ENCODE measurements at regions not wholly inside any gene's neighbourhood (a gene's known extent, or its start where the extent isn't known, plus 50 kb on each side); places are given as distances from the start of the nearest gene placed in this dataset.

GRCh38 chr1:219010720-219011119, 163.0 kb upstream of the LYPLAL1 start:
- Histone ChIP-seq H3K4me3 (ENCODE audit: low read depth, low read length) (no peak overlapping the region), H3K9me3 (ENCODE audit: severe bottlenecking) (no peaks in the 10 kb centered on the region), H3K27me3 (ENCODE audit: insufficient read depth, low read depth, severe bottlenecking) (no peaks in the 10 kb centered on the region), H3K27ac (no peak overlapping the region), H3K36me3 (no peaks in the 10 kb centered on the region)
- no peak for DNase-seq
- no peak for TF ChIP-seq CTCF (IDR thresholded peaks at IDR 0.05; ENCODE audit: low read depth, low read length)

GRCh38 chr1:219020386-219020785, 153.3 kb upstream of the LYPLAL1 start:
- peaks cover 7% of the 10 kb centered on the region for H3K9me3 ChIP-seq (ENCODE audit: severe bottlenecking)

DNA sequence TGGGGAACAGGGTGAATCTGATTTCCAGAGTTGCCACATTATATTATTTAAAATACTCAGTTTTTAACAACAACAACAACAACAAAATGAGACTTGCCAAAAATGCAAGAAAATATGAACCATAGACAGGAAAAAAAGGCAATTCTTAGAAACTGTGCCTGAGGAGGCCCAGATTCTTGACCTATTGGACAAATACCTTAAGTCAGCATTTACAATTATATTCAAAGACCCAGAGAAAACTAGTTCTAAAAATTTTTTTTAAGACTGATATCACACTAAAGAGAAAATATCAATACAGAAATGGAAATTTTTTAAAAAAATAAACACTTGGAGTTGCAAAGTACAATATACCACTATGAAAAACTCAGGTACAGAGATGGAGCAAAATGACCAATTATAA, 152.8 kb upstream of the LYPLAL1 start:
- no peak for DNase-seq
- Histone ChIP-seq H3K27me3 (ENCODE audit: insufficient read depth, low read depth, severe bottlenecking) (no peaks in the 10 kb centered on the region), H3K9me3 (ENCODE audit: severe bottlenecking) (peaks cover 7% of the 10 kb centered on the region), H3K27ac (no peak overlapping the region), H3K4me3 (ENCODE audit: low read depth, low read length) (no peak overlapping the region), H3K36me3 (no peaks in the 10 kb centered on the region)
- no peak for TF ChIP-seq CTCF (IDR thresholded peaks at IDR 0.05; ENCODE audit: low read depth, low read length)

More at GRCh38 chr1:219020386-219020785, 153.3 kb upstream of the LYPLAL1 start:
- DNase-seq = no peak
- Histone ChIP-seq H3K4me3 (ENCODE audit: low read depth, low read length) (no peak overlapping the region), H3K36me3 (no peaks in the 10 kb centered on the region), H3K27ac (no peak overlapping the region), H3K27me3 (ENCODE audit: insufficient read depth, low read depth, severe bottlenecking) (no peaks in the 10 kb centered on the region)
- TF ChIP-seq CTCF (IDR thresholded peaks at IDR 0.05; ENCODE audit: low read depth, low read length) = no peak

DNA sequence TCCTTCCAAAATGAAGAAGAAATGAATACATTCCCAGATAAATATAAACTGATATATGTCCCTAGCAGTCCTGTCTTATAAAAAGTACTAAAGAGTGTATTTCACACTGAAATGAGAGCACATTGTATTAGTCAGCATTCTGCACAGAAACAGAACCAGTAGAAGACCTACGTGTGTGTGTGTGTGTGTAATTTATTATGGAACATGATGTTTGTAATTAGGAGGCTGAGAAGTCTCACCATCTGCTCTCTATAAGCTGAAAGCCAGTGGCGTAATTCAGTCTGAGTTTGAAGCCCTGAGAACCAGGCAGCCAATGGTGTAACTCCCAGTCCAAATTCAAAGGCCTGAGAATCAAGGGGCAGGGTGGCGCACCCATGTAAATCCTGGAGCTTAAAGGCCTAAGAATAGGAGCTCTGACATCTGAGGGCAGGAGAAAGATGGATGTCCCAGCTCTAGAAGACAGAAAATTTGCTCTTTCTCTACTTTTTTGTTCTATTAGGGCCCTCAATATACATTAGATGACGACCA, 146.5 kb upstream of the LYPLAL1 start:
- Histone ChIP-seq H3K4me3 (ENCODE audit: low read depth, low read length) (no peak overlapping the region), H3K9me3 (ENCODE audit: severe bottlenecking) (peaks cover 4% of the 10 kb centered on the region), H3K27me3 (ENCODE audit: insufficient read depth, low read depth, severe bottlenecking) (no peaks in the 10 kb centered on the region), H3K36me3 (no peaks in the 10 kb centered on the region), H3K27ac (peak overlapping the region; percentile 83)
- peak; percentile 94 for DNase-seq
- no peak for TF ChIP-seq CTCF (IDR thresholded peaks at IDR 0.05; ENCODE audit: low read depth, low read length)

- DNase-seq = no peak
- no peaks in the 10 kb centered on the region for H3K36me3 ChIP-seq
- H3K4me3 ChIP-seq (ENCODE audit: low read depth, low read length) = no peak overlapping the region
- no peaks in the 10 kb centered on the region for H3K27me3 ChIP-seq (ENCODE audit: insufficient read depth, low read depth, severe bottlenecking)
- no peak for TF ChIP-seq CTCF (IDR thresholded peaks at IDR 0.05; ENCODE audit: low read depth, low read length)
- H3K9me3 ChIP-seq (ENCODE audit: severe bottlenecking) = no peaks in the 10 kb centered on the region
- H3K27ac ChIP-seq = no peak overlapping the region
Observed at GRCh38 chr1:219031809-219032208, 141.9 kb upstream of the LYPLAL1 start.

DNA sequence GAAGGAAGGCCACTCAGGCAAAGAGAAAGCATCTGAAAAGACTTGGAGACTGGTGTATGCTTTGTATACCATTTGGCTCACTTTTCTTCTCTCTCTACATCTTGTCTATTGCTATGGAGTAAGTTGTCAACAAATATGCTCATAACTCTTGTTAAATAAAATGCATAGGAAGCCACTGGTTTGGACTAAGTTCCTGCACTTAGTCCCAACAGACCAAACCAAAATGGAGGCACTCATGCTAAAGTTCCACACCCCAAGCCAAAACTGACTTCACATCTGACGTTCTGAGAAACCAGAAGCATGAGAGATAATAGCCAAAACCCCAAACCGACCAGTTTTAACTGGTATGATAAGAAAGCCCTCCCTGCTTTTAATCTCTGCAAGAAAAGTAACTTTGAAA, 135.3 kb upstream of the LYPLAL1 start:
- no peak for DNase-seq
- H3K9me3 ChIP-seq (ENCODE audit: severe bottlenecking) = peaks cover 6% of the 10 kb centered on the region
- H3K4me3 ChIP-seq (ENCODE audit: low read depth, low read length) = no peak overlapping the region
- H3K27me3 ChIP-seq (ENCODE audit: insufficient read depth, low read depth, severe bottlenecking) = no peaks in the 10 kb centered on the region
- no peak overlapping the region for H3K27ac ChIP-seq
- TF ChIP-seq CTCF (IDR thresholded peaks at IDR 0.05; ENCODE audit: low read depth, low read length) = no peak
- no peaks in the 10 kb centered on the region for H3K36me3 ChIP-seq
